Peyer's patch (tissue), 4 donors: ENCODE measurements at regions not wholly inside any gene's neighbourhood (a gene's known extent, or its start where the extent isn't known, plus 50 kb on each side); places are given as distances from the start of the nearest gene placed in this dataset.
A peak's percentile ranks its signal among the peaks of the same experiment; 100 is the strongest.

ENCODE experiments used
- CTCF ChIP-seq, 6 experiments: fragments of 450-650 bp in 4 of 6; fragments of 200-600 bp in 2 of 6; sonication (generic) in 1 of 6; IDR thresholded peaks; one replicate each; pipeline ENCODE4 v1.5.1; 2017 to 2019; ENCODE audit warnings: antibody characterized with exemption in 6 of 6, mild to moderate bottlenecking in 3 of 6, moderate library complexity in 1 of 6
- POLR2A ChIP-seq, 2 donors: fragments of 450-650 bp; IDR thresholded peaks; one replicate each; pipeline ENCODE4 v1.5.1; 2017; ENCODE audit warnings: antibody characterized with exemption in 2 of 2, mild to moderate bottlenecking in 2 of 2, moderate library complexity in 2 of 2

GRCh38 chr12:91577586-91578539 is 395.2 kb upstream of the DCN start:
- TF ChIP-seq CTCF (IDR thresholded peaks at IDR 0.05), result peak; percentile 42 to 81 (median 76)
- no peak for TF ChIP-seq POLR2A (IDR thresholded peaks at IDR 0.05)
